Astrocyte (in vitro differentiated cells and primary cell): ENCODE measurements at regions not wholly inside any gene's neighbourhood (a gene's known extent, or its start where the extent isn't known, plus 50 kb on each side); places are given as distances from the start of the nearest gene placed in this dataset.

Experiments used
- EZH2 ChIP-seq: IDR thresholded peaks from 2 replicates; pipeline ENCODE4 v1.6.1; 2012; ENCODE audit warnings: mild to moderate bottlenecking, low read length, inconsistent platforms; ENCODE audit not compliant: insufficient read depth
- TF ChIP-seq, protein P1 (sequence below): IDR thresholded peaks from 2 replicates; pipeline ENCODE4 v1.5.1; 2011; ENCODE audit warnings: low read depth, mild to moderate bottlenecking, inconsistent platforms, low read length, moderate library complexity; ENCODE audit not compliant: insufficient read depth

- TF ChIP-seq, protein P1, sequence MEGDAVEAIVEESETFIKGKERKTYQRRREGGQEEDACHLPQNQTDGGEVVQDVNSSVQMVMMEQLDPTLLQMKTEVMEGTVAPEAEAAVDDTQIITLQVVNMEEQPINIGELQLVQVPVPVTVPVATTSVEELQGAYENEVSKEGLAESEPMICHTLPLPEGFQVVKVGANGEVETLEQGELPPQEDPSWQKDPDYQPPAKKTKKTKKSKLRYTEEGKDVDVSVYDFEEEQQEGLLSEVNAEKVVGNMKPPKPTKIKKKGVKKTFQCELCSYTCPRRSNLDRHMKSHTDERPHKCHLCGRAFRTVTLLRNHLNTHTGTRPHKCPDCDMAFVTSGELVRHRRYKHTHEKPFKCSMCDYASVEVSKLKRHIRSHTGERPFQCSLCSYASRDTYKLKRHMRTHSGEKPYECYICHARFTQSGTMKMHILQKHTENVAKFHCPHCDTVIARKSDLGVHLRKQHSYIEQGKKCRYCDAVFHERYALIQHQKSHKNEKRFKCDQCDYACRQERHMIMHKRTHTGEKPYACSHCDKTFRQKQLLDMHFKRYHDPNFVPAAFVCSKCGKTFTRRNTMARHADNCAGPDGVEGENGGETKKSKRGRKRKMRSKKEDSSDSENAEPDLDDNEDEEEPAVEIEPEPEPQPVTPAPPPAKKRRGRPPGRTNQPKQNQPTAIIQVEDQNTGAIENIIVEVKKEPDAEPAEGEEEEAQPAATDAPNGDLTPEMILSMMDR, result no peak
- TF ChIP-seq EZH2, result no peak
These were observed 566.0 kb downstream of the AJAP1 start for GRCh38 chr1:5220421-5220820.
